NCI-H1694 (cell line): ENCODE measurements at regions not wholly inside any gene's neighbourhood (a gene's known extent, or its start where the extent isn't known, plus 50 kb on each side); places are given as distances from the start of the nearest gene placed in this dataset.
"Not testable (repeated sequence)": the region's sequence is repeated elsewhere in the genome, so short reads cannot be mapped to it uniquely, and the experiment has no call there.

Experiments used
- DNase-seq: peaks from one replicate; lab custom pipeline; 2025; lab: John Stamatoyannopoulos, UW

GRCh38 chr14:49367696-49368095 lies 218.5 kb downstream of the RPS29 start:
- DNase-seq, result no peak

DNA sequence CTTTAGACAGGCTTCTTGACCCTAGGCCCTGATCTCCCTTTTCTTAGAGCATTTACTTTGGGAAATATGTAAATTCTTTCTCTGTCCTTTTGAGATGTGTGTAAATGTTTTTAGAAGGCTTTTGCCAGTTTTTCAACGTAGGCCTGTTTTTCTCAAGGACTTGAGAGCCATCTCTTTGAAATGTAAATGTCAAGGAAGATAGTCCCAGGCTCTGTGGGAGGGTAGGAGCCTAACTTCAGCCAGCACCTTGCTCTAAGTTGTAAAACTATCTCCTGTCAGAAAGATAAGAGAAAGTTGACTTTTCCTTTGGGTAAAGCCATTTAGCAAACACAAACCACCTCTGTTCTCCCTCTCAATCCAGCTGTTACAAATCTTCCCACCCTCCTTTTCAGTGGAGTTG lies 219.8 kb downstream of the RPS29 start:
- DNase-seq, result no peak

DNA sequence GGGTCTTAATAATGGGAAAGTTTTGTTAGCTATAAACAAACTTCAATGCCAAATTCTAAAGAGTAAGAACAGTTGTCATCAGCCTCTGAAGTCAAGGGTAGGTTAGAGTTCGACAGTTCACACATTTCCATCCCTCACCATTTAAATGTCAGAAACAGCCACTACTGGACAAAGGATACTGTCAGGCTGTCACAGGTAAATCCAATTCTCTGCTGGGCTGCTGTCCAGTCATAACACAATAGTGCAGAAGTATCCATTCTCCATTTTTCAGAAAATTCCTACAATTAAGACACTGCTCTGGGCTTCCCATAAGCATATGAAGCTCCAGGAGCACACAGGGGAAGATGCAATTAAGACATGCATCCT lies 221.4 kb downstream of the RPS29 start:
- DNase-seq, result no peak

DNA sequence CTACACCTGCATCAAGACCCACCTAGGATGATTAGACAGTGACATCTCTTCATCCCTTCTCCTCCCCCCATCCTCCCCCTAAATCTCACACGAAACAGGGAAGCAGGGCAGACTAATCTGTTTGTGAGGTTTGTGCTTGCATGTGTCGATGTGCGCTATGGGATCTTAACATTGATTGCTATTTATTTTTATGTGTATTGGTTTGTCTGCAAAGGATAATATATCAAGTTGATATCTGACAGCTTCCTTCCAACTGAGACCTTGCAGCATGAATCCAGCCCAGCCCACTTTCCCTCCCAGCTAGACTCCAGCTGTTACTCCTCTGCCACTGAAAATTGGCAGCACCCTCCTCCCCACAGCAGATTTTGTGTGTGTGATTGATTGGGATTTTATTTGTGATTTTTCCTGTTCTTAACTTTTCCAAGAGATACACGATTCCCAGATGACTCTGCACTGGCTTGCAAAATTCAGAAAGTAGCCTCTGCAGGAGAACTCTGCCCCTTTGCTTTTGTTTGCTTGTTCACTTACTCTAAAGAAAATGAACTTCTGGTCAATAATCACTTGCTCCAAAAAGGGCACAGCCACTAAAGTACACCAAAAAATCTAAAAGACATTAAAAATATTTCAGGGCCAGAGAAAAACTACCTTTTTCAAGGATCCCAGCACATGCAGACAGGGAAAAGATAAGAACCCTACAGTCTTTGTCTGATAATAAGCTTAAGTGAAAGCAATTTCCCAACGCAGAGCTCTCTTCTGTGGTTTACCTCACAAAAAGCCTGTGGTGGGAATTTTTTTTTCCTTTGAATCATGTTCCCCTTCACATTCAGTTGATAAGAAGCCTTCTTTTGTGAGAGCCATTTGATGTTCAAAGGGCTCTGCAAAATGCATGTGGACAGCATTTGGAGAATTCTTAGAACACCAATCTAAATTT lies 222.1 kb downstream of the RPS29 start:
- no peak for DNase-seq

DNA sequence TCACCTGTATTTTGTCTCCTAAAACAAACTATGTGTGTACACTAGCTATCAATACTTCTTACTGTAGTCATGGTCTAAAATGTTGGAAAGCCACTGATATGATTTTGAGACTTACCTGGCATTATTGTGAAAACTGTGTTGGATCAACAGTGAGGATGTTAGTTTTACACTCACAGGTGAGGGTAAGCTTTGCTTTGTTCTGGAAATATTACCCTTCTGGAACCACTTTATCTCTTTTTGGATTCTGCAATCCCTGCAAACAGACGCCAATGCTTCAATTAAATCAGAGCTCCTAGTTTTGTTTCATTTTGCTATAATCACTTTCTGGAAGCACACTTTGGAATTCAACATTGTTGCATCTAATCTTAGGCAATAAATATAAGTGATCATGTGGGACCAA lies 223.3 kb downstream of the RPS29 start:
- DNase-seq, result no peak

DNA sequence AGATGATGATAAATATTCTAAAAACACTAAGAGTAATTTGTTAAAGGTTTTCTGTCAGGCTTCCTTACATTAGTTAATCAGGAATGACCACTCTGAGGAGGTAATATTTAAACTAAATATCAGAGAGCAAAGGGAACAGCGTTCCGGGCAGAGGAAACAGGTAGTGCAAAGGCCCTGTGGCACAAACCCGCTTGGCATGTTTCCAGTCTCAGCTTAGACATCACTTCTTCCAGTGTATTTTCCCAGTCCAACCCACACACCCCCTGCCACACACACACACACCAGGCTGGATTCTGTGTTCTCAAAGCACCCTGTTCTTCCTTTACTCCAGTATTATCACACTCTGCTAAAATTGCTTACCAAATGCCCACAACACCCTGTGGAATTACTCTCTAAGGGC lies 247.1 kb downstream of the RPS29 start:
- DNase-seq, result no peak

- no peak for DNase-seq
Observed at GRCh38 chr14:49319810-49320209, 266.4 kb downstream of the RPS29 start.

GRCh38 chr14:49315570-49315969 lies 270.6 kb downstream of the RPS29 start:
- DNase-seq, result no peak

- no peak for DNase-seq
Observed at GRCh38 chr14:49314737-49315136, 271.4 kb downstream of the RPS29 start.

- DNase-seq, result no peak
Observed at GRCh38 chr14:49313108-49313507, 273.1 kb downstream of the RPS29 start.

DNA sequence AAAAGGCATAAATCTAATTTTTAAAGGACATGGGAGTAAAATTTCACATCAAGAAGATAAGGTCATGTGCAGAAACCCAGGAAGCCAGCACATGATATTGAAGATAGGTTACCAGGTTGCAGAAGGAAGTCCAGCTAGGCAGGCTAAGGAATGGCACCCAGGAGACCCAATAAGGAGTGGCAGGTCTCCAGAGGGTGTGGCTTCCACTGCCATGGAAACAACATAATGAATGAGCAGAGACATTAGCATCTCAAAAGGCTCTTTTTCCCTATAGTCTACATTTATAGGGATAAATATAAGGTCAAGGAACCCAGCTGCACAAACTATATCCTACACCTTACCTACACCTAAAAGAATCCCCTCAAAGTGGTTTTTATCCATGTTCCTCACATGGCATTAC lies 275.9 kb downstream of the RPS29 start:
- no peak for DNase-seq

GRCh38 chr14:49306152-49306751 lies 279.9 kb downstream of the RPS29 start:
- DNase-seq, result peak; percentile 68

DNA sequence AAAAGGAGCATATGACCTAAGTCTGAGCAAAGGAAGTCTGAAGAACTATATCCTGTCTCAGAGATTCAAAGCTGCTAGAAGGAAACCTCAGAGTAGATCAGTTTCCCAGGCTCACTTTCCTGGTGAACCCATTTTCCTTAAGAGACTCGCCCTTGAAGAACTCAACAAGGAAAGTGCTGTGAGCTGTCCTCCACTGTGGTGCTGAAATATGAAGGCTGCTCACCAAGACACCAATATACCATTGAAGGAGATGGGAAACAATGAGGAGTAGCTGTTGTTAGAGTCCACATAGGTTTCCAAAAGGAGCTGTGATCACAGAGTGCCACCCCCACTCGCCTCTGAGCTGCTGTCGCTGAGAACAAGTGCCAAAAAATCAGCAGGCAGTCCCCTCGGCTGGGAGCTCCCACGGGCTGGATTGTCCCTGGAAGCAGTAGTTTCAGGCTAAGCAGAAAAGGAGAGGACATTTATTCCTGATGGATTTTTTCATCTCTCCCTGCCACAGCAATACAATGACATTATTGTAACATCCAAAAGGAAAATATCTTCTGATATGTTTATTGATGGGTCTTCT lies 282.1 kb downstream of the RPS29 start:
- DNase-seq, result peak; percentile 73

DNA sequence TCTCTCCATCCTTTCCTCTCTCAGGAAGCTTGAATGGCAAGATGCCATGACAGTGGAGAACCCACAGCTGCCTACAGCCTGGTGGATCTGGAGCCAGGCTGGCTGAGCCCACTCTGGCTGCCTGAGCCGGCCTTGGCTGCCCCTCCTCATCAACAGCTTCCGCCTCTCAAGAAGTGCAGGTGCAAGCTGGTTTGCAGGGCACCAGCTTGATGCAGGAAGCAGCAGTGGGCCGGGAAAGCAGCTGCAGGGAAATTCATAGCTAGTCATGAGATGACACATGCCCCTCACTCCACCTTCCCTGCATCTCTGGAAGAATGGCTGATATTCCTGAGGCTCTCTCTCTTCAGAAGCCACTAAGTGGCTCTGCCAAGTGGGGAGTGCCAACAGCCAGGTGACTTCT lies 289.1 kb downstream of the RPS29 start:
- DNase-seq, result no peak

- DNase-seq, result no peak
Observed at GRCh38 chr14:49294621-49295148, 291.5 kb downstream of the RPS29 start.

DNA sequence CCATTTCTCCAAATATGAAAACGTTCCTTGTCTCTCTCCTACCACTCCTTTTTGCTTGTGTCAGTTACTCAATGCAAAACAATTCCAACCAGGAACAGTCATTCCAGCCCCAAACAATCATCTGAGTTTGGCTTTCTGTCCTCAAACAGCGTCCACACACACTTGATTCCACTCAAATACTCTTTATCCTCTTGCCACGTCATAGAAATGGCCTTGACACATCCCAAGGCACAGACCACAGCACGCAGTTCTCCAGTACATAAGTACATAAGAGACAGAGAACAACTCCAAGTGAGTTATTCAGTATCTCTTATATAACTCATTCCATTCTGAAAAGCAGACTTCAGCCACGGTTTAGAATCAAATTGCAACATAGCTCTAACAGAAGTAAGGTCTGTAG lies 299.2 kb downstream of the RPS29 start:
- DNase-seq, result no peak

GRCh38 chr14:49286257-49286983 lies 299.8 kb downstream of the RPS29 start:
- DNase-seq, result no peak

DNA sequence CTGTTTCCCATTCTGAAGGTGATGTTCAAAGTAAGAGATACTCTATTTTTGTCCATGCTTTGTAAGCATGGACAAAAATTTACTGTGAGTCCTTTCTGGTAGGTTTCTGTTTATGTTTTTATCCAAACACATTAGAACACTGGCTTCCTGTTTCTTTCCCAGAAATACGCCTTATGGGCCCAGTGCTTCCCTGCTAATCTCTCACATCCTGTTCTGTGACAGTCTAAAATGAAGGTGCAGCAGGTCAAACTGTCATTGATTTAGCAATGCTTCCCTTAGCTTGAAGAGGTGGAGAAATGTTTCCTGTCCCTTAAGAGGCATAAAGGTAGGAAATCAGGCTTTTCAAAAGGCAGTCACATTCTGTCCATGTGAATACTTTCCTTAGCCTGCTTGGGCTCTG lies 305.6 kb downstream of the RPS29 start:
- DNase-seq, result no peak

DNA sequence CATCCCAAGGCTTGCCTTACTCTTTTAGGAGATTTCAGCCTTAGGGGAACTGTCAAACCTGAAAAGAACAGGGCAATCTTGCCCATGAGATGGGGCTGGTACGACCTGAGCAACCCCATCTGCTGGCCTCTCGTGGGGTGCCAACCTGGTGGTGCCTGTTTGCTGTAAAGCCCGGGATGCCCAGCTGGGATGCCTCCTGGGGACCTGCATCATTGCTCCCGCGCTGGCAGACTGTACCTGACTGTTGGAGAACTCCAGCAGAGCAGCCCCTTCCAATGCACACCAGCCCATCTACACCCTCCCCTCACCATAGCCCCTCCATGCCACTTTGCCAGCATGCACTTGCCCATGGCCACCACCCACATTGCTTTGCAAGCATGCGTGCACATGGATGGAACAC lies 335.7 kb downstream of the RPS29 start:
- no peak for DNase-seq

DNA sequence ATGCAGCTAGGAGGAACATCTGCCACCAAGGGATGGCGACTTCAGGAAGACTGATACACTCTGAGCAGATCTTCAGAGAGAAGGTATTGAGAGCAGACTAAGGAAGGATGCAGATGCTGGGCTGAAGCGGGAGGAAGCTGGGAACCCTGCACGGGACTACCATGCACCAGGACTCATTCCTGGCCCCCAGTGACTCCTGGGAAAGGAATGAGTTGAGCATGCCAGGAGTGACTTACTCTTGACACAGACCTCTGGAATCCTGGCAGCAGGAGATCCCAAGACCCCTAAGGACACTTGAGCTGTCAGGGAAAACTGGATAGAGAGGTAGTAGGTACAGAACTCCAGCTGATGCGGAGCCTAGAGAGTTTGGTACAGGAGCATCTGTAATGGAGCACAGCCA lies 336.1 kb downstream of the RPS29 start:
- DNase-seq, result no peak

GRCh38 chr14:49249022-49249421 lies 337.2 kb downstream of the RPS29 start:
- no peak for DNase-seq

DNA sequence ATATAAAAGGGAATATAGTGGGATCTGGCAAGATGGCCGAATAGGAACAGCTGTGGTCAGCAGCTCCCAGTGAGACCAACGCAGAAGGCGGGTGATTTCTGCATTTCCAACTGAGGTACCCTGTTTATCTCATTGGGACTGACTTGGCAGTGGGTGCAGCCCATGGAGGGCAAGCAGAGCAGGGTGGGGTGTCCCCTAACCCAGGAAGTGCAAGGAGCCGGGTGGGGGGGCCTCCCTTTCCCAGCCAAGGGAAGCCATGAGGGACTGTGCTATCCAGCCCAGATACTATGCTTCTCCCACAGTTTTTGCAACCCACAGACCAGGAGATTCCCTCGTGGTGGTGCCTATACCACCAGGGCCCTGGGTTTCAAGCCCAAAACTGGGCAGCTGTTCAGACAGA lies 342.4 kb downstream of the RPS29 start:
- DNase-seq, result not testable (repeated sequence)
